IPS-18c (cell line): ENCODE measurements at regions not wholly inside any gene's neighbourhood (a gene's known extent, or its start where the extent isn't known, plus 50 kb on each side); places are given as distances from the start of the nearest gene placed in this dataset.

ENCODE experiments used
- H3K4me3 ChIP-seq: 2 replicates; pipeline ENCODE4 v1.7.0; 2013; ENCODE audit warnings: low read depth, mild to moderate bottlenecking, low read length, moderate library complexity; ENCODE audit not compliant: insufficient read depth
- H3K9me3 ChIP-seq: one replicate; pipeline ENCODE4 v1.6.1; 2013; ENCODE audit warnings: mild to moderate bottlenecking, low read length, moderate library complexity; ENCODE audit not compliant: control insufficient read depth, insufficient read depth

DNA sequence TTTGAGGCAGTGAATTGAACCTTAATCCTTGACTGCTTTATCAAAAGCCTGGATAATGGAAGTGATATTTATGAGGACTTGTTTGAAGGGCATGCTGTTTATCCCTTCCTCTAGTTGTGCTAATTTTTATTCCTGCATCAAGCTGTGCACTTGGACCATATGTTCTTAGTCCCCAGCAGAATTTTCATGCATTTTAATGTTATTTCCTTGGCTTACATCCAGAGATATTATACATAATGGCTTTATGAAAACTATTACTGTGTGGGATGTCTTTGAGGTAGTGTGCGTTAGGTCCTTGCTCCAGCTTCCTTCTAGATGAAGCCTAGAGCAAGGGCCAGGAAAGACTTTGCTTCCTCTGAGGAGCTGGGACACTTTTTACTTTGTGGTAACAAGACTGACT is 378.4 kb downstream of the LPIN1 start:
- no peaks in the 10 kb centered on the region for H3K9me3 ChIP-seq

DNA sequence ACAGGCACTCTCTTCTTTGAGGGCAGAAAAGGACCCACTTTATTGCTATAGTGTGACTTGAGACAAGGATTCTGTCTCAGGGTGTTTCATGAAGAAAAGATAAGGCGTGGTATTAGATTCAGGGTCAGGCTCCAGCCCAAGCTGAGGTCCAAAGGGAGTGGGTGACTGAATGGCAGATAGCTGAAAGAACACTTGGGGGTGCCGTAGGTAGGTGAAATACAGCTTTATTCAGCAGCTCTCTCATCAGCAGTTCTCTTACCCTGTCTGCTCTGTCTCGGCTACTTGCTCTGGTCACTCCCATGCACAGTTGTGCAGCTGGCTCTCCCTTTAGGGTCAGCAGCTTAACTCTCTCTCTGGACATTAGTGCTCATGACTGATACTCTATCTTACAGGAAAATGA is 379.9 kb downstream of the LPIN1 start:
- H3K9me3 ChIP-seq, result no peaks in the 10 kb centered on the region

More for the DNA sequence above, 378.4 kb downstream of the LPIN1 start:
- H3K4me3 ChIP-seq, result no peak overlapping the region

DNA sequence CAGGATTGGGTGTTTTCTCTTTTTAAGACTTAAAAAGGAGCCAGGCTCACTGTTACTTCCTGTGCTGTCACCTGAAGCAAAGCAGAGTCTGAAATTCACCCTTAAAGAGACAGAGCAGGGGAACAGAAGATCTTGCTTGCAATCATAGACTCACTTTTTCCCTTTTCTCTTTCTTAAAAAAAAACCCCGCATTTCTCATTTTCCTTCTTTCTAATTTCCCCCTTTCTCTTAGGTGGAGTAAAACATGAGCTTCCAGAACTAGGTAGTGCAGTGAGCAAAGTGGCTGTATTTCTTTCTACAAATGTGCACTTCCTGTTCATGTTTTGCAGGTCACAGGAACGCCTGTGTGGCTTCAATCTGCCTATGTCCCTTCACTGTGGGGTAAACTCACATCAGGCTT is 381.2 kb downstream of the LPIN1 start:
- no peaks in the 10 kb centered on the region for H3K9me3 ChIP-seq
- no peak overlapping the region for H3K4me3 ChIP-seq

More for the DNA sequence above, 379.9 kb downstream of the LPIN1 start:
- H3K4me3 ChIP-seq, result no peak overlapping the region

DNA sequence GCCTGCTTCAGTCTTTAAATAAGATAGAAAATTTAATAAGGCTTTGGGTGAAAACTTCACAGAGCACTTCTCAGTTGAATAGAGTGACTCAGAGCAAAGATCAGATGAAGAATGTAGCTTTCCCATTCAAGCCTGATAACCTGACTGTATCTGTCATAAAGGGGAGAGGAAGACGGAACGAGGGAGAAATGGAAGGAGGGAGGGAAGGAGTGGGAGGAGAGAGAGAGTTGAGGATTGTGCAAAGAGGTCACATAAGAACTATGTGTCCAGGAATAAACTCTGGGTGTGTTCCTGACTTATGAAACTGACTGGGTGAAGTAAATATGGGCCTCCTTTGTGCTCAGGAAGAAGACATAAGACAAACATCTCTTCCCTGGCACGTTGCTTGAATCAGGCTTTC is 385.5 kb downstream of the LPIN1 start:
- H3K4me3 ChIP-seq, result no peak overlapping the region
- no peaks in the 10 kb centered on the region for H3K9me3 ChIP-seq

DNA sequence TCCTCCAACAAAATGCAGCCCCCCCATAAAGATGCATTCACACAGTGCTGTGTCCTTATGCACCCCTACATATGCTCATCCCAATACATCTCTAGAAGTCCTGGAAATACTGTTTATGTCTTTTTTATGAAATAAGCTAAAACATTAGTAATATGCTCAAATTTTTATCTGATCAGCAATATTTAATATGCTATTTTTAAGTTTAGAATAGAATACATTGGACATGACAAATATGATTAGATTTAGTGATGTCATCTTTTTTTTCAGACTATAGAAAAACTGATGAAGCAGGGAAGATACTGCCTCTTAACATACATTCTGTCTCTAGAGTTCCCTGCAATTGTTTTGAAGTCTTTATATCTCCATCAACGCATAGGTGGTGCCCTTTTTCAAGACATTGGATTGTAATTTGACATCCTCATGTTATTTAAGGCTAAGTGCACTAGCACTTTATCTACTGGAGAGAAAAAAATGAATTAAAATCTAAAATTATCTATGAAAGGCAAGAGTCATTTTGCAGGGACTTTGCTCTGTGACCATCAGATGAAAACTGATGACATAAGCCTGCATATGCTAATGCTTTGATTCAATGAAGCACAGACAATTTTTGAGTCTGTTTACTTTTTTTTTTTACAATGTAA is 395.3 kb downstream of the LPIN1 start:
- Histone ChIP-seq H3K9me3 (no peaks in the 10 kb centered on the region), H3K4me3 (no peak overlapping the region)

DNA sequence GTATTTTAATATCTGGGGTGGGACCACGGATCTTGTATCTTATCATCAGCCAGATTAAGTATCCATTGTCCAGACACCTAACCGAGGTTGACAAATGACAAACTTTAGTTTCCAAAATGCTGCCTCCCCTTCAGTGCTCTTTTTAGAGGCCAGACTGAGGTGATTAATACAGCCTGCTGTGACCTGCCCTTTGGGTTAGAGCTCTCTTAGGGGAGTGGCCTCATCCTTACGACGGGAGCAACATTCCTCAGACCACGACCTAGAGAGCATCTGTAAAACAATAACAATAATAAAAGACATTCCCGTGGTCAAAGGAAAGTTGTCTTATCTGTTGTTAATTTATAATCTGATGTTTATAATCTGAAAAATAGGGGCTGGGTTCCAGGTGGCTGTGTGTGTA is 405.3 kb downstream of the LPIN1 start:
- H3K4me3 ChIP-seq, result no peak overlapping the region
- H3K9me3 ChIP-seq, result no peaks in the 10 kb centered on the region

DNA sequence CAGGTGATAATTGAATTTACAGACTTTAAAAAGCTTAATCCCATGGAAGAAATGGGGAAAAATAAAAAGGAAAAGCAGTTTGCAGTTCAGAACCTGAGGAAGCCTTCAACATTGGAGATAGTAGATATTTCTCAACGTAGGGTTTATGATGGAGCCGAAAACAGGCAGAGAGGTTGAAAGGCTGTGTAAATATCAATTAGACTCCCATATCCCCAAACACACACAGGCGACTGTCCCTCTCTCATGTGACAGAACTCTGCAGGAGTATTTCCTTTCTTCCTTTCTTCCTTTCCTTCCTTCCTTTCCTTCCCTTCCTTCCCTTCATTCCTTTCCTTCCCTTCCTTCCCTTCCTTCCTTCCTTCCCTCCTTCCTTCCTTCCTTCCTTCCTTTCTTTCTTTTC is 406.5 kb downstream of the LPIN1 start:
- Histone ChIP-seq H3K4me3 (no peak overlapping the region), H3K9me3 (no peaks in the 10 kb centered on the region)

DNA sequence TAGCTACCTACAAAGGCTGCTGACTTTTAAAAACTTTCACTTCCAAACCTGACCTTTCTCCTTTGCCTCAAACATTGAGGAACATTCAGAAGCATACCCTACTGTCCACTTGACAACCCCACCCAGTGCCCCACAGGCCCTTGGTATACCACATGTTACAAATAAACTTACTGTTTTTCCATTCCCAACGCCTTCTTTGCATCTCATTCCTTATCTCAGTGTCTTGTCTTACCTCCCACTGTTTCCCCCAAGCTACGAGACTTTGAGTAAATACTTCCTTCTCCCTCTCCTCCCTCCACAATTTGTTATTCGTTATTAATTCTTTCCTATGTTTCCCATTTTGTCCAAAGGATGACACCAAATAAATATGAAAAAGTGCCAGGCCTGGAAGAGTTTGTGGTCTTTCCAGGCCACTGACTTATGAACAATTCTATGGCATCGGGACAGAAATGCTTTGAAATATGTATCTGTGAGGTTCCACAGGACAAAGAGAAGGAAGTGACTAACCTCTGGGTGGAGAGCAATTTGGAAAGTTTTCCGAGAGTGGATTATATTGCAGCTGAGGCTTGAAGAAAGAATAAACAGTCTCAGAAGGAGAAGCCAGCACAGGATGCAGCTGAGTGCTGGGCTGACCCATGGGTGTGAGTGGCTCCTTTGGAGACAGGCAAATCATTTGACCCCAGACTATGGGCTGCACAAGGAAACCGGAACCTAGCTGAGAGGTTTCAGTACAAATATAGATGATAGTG is 409.0 kb downstream of the LPIN1 start:
- Histone ChIP-seq H3K4me3 (no peak overlapping the region), H3K9me3 (no peaks in the 10 kb centered on the region)

- no peak overlapping the region for H3K4me3 ChIP-seq
Measured at GRCh38 chr2:12156349-12156748, 409.9 kb downstream of the LPIN1 start.

GRCh38 chr2:12161085-12161484 is 414.7 kb downstream of the LPIN1 start:
- Histone ChIP-seq H3K9me3 (no peaks in the 10 kb centered on the region), H3K4me3 (no peak overlapping the region)

More at GRCh38 chr2:12156349-12156748, 409.9 kb downstream of the LPIN1 start:
- no peaks in the 10 kb centered on the region for H3K9me3 ChIP-seq

DNA sequence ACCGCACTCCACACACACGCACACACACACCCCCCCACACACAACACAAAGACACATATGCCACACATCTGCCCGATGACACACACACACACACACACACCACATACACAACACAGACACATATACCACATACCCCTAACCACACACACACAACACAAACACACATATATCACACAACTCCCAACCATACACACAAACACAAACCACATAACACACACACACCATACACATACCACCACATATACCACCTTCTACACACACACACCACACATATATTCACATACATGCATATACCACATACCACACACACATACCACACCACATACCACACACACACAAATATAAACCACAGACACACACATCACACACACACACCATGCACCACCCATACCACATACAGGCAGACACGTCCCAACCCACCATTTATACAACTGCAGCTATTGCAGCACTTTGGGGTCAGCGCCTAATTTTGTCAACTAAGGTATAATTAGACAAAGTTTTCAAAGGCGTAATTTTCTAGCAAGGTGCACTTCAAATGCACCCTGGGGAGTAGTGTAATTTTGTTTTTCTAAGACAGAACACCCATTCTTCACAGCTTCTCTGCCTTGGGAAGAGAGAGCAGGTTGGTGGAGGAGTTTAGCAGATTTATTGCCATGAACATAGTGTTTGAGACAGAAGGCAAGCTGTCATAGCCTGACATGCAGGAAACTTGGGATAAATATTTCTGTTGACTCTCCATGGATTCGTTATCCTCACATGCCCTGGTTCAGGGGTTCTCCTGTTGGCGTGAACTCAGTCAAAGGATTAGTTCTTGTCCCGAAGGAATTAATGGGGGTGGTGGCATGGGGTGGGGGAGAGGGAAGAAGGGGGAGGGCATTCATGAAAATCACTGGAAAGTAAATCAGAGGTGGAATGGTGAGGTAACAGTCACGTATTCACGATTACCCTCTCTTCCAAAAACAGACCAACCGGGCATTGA is 416.1 kb downstream of the LPIN1 start:
- H3K4me3 ChIP-seq, result no peak overlapping the region
- no peaks in the 10 kb centered on the region for H3K9me3 ChIP-seq

DNA sequence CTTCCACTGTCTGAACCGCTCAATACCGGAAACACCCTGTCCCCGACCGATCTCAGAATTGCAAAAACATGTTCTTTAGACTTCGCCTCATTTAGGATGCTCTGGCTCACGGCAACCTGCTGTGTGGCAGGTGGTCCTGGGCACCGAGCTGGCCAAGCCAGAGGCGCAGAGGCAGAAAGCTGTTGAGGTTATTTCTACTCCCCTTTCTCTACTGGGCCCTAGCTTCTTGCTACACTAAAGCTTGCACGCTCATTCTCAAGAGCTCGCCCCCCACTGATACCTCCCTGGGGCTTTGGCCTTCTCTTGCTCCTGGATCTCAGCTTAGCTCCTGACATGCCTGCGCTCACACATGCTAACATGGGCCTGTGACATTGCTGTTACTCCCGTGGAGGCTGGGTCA is 417.4 kb downstream of the LPIN1 start:
- Histone ChIP-seq H3K9me3 (no peaks in the 10 kb centered on the region), H3K4me3 (no peak overlapping the region)

DNA sequence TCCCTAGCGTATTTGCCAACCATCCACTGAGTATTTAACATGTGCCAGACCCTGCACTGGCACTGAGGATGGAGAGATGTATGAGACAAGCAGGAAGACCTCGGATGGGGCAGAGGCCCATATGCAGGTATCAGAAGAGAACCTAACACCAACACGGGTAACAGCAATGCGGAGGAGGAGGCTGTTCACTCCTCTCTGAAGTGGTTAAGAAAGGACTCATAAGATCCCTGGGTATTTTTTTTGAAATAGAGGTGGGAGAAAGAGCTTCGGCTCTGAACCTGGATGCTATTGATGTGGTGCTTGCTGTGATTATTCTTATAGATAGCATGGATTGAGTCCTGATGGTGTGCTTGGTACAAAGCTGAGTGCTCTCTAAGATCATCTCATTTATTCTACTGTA is 418.3 kb downstream of the LPIN1 start:
- H3K9me3 ChIP-seq, result no peaks in the 10 kb centered on the region
- no peak overlapping the region for H3K4me3 ChIP-seq

DNA sequence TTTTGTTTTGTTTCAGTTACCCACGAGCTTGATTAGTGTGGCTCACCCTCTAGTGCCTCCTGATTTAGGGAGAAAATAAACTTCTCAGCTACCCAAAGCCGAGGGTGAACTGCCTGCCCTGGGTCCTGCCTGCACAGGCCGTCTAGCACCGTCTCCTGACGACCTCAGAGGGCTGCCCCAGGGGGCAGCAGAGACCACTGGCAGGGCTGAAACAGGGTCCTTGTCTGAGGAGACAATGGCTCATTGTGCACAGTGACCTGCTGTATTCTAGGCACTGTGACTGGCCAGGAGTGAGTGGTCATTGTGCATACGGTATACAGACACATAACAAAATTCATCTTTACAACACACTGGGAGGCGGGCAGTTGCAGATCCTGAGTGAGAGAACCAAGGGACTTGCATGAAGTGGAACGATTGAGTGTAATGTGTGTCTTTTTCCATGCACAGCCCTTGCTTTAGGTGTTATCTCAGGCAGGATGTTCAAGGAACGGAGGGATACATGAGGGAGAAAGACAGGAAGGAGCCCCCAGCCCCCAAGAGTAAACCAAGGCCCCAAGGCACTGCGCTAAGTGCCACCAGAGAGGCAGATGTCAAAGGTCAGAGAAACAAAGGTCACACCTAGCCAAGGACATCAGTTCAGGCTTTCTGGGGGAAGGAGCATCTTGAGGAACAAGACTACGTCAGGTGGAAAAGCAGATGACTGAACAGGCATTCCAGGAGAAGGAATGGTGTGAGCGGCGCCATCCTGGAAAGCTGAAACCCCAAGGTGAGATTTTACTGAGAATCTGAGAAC is 421.3 kb downstream of the LPIN1 start:
- H3K9me3 ChIP-seq, result no peaks in the 10 kb centered on the region
- no peak overlapping the region for H3K4me3 ChIP-seq

DNA sequence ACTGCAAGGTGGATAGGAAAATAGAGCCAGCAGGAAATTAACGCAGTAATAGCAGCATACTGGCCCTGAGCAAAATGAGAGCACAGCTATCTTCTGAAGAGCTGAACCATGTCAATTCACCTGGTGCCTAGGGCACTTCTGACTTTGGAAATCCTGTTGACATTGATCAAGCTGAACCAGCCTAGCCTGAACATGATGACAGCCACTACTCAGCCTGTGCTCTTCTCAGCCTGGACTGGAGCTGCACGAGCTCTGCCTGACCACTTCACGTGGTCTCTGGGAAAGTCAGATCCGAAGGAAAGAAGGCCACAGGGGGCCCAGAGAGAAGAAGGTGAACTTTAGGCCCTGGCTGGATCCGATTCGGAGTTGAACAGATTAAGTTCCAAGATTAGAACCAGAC is 421.9 kb downstream of the LPIN1 start:
- no peak overlapping the region for H3K4me3 ChIP-seq

DNA sequence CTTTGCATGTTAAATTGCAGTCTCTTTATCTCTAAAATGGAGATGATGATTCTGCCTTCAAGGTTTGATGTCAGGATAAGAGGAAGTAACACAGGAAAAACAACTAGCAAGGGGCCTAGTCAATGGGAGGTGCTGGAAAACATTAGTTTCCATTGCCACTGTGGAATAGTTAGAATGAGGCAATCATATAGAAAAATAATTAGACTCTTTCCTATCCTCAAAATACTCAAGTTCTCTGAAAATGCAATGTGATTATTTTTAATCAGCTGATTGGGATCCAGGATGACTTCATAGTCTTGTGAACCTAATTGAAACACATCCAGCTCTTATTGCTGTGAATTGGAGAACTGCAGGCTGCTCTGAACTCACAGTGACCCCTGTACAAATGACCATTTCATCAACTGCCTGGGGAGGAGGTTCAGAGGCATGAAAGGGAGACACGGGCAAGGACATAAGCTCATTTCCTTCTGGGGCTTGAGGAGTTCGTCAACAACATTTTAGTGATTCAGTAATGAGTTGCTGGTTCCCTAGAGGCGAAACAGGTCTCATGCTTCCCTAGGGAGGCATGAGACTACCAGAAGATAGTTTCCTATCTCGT is 422.5 kb downstream of the LPIN1 start:
- no peaks in the 10 kb centered on the region for H3K9me3 ChIP-seq
- H3K4me3 ChIP-seq, result no peak overlapping the region

More for the DNA sequence above, 421.9 kb downstream of the LPIN1 start:
- no peaks in the 10 kb centered on the region for H3K9me3 ChIP-seq

DNA sequence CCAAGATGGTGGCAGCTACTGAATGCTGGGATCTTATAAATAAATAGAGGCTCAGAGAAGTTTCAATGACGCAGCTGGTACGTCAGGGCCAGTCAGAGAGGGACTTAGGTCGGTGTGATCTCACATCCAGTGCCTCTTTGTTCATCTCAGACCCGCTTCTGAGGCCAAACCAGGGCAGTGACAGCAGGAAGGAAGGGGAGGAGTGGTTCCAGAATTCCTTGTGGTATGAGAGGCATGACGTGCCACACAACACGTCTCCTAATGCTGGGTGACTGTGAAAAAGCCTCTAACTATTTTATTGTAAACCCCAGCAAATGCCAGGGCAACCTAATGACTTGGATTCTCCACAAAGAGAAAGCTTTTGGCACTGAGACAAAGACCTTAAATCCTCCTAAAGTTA is 423.3 kb downstream of the LPIN1 start:
- H3K9me3 ChIP-seq, result no peaks in the 10 kb centered on the region

More for the DNA sequence above, 423.3 kb downstream of the LPIN1 start:
- no peak overlapping the region for H3K4me3 ChIP-seq
